ENCODE measurements at regions not wholly inside any gene's neighbourhood (a gene's known extent, or its start where the extent isn't known, plus 50 kb on each side); places are given as distances from the start of the nearest gene placed in this dataset.

- DNase-seq (ENCODE audit: low read depth in 2 of 2), result no peak
Measured at GRCh38 chr9:28007097-28007817, 434.0 kb upstream of the C9orf72 start.

- DNase-seq (ENCODE audit: low read depth in 2 of 2), result no peak
Measured at GRCh38 chr9:28014212-28014611, 440.9 kb upstream of the C9orf72 start.

DNA sequence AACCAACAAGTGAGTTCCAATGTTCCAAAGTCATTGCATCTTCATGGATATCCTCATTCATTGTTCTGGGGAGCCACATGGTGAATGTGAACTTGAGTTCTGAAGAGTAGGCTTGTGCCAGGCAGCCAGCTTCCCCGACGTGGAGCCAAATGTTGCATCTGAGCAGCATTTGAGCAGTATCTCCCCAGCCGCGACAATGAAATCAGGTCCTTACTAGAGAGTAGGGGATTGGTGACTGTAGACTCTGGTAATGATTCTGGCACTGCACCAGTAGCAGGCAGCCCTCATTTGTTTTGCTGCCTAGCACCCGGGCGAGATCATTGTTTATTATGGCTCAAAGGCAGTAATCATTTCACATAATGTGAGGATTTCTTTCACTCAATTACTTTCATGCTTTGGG lies 451.4 kb upstream of the C9orf72 start:
- no peak for DNase-seq (ENCODE audit: low read depth in 2 of 2)

GRCh38 chr9:28025186-28025585 lies 451.9 kb upstream of the C9orf72 start:
- no peak for DNase-seq (ENCODE audit: low read depth in 2 of 2)

DNA sequence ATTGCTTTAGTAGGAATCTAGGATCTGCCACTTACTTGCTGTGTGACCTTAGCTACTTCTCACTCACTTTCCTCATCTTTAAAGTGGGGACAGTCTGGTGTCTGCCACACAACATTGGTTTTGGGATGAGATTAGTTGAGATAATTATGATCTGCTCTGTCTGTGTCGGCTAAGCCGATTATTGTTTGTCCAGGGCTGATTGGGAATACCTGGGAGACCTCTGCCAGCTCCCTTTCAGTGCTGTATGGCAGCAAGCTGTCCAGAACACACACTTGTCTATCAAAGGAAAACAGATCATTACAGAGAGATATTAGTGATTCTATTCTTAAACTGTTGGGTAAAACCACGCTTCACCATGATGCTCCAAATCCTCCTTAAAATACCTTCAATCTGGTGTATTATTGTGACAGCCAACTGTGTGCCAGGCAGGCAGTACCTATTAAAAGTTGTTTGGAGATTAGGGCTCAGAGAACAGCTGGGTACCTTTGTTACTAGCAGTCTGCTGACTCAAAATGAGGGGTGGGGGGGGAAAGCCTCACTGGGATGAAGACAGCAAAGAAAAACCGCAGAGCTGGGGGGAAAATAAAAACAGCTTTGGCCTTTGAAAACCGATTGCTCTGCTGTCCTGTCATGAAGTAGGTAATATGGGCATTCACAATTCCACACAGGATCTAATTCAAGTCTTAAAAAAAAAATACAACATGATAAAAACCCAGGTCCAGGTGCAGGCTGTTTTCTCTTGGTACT lies 458.4 kb upstream of the C9orf72 start:
- no peak for DNase-seq (ENCODE audit: low read depth in 2 of 2)

DNA sequence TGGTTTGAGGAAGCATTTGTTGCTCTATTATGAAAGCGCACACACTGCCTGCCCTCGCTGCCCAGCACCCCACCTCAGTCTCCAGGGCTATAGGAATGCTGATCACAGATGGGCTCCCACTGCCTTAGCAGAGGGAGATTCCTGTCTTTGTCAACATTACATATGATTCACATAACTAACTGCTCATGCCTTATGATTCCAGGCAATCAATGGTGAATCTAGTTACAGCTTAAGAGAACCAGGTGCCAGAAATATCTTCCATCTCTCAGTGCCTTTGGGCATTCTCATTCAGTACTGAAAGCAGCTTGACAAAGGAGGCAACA lies 458.9 kb upstream of the C9orf72 start:
- DNase-seq (ENCODE audit: low read depth in 2 of 2), result no peak

- DNase-seq (ENCODE audit: low read depth in 2 of 2), result no peak
Measured at GRCh38 chr9:28034242-28034641, 461.0 kb upstream of the C9orf72 start.

GRCh38 chr9:28037968-28038367 lies 464.7 kb upstream of the C9orf72 start:
- DNase-seq (ENCODE audit: low read depth in 2 of 2), result no peak

- no peak for DNase-seq (ENCODE audit: low read depth in 2 of 2)
Measured at GRCh38 chr9:28045051-28045450, 471.8 kb upstream of the C9orf72 start.

- DNase-seq (ENCODE audit: low read depth in 2 of 2), result no peak
Measured at GRCh38 chr9:28050046-28050445, 476.8 kb upstream of the C9orf72 start.

GRCh38 chr9:28050941-28051340 lies 477.7 kb upstream of the C9orf72 start:
- DNase-seq (ENCODE audit: low read depth in 2 of 2), result no peak

GRCh38 chr9:28051559-28052503 lies 478.6 kb upstream of the C9orf72 start:
- DNase-seq (ENCODE audit: low read depth in 2 of 2), result no peak

DNA sequence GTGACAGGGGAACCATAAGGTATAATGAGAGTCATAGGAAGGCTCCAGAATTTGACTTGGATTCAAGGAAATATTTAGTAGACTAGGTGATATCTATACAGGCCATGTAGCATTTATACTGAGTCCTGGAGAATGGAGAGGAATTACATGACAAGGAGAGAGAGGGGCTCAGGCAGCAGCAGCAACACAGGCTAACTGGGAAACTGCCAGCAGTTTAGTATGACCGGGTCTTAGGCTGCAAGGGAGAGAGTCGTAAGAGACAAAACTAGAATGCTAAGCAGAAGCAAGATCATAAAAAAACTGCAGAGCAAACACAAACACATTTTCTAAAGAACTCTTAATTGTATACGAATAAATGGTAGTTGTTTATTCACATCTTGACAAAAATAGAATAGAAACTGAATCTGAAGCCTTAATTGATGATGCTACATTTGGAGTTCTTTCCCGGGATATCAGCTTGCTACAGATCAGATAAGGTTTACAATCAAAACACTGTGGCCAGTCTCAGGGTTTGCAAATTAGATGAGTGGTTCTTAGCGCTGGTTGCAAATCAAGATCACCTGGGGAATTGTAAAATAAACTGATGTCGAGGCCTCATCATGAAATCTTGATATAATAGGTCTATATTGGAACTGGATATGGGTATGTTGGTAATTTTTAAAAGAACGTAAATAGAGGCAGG lies 480.0 kb upstream of the C9orf72 start:
- no peak for DNase-seq (ENCODE audit: low read depth in 2 of 2)

DNA sequence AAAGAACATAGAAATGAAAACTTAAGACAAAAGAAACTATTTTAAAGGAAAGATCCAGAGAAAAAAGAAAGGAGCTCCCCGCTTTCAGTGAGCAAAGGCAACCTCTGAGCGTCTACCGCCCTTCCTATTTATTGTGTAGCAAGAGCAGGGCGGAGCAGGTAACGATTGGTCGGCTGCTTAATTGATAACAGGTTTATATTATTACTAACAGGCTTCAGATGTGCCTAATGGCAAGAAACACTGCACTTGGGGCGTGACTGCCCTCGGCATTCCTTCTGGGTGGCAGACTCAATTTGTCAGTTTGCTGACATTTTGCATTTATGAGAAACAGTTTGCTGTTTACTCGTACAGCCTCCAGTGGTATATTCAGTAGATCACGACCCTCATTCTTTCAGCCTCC lies 482.7 kb upstream of the C9orf72 start:
- no peak for DNase-seq (ENCODE audit: low read depth in 2 of 2)

- DNase-seq (ENCODE audit: low read depth in 2 of 2), result no peak
Measured at GRCh38 chr9:28056466-28056865, 483.2 kb upstream of the C9orf72 start.

DNA sequence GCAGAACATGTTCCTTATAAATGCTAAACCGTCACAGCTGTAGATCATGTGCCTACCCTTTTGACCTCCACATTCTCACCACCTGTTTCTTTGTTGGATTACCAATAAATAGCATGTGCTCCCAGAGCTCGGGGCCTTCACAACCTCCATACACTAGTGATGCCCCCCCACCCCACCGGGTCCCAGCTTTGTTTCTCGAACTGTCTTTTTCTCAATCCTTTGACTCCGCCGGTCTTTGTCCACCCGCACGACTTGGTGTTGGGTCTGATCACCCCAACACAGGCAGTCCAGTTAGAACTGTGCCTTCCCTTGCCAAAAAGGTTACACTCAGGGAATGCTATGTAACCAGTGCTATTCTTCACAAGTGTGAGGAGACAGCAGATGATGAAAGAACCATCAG lies 485.9 kb upstream of the C9orf72 start:
- DNase-seq (ENCODE audit: low read depth in 2 of 2), result no peak

DNA sequence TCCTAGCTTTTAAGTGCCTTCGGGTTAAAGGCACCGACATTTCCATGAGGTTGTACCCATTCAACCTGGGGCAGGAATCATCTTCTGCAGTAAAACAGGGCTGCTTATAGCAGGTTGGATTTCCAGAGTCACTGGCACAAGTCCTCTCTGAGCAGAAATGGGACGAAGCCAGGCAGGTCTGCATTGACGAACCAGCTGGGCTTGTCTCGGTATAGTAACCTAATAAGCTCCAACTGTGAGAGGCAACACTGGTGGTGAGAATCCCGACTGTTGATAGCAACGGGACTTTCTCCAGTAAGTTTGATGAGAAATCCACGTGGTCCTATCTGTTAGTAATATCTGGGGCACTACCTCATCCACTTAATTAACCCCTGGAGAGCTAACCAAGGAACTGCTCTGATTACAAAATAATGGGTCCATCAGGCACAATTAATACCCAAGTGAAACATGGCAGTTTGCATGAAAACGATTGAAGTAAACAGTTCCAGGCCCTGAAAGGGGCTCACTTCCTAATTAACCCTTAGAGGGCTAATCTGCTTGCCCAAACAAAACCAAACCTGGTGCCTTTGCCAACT lies 491.0 kb upstream of the C9orf72 start:
- no peak for DNase-seq (ENCODE audit: low read depth in 2 of 2)

DNA sequence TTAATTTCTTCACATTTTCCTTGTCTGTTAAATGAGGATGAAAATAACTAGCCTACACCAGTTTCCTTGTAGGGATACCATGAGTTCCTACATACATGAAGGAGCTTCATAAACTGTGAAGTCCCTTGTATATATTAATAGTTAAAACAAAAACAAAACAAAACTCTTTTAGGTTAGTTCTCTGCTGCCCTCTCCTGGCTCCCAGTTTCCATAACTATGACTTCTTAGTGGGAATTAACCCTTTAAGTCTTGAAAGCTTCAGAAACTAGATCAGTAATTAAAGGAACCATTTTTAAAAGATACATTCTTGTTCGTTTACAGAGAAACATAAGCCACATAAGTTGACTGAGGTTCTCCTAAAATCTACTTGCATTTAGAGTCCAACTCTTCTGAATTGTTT lies 500.0 kb upstream of the C9orf72 start:
- DNase-seq (ENCODE audit: low read depth in 2 of 2), result no peak

DNA sequence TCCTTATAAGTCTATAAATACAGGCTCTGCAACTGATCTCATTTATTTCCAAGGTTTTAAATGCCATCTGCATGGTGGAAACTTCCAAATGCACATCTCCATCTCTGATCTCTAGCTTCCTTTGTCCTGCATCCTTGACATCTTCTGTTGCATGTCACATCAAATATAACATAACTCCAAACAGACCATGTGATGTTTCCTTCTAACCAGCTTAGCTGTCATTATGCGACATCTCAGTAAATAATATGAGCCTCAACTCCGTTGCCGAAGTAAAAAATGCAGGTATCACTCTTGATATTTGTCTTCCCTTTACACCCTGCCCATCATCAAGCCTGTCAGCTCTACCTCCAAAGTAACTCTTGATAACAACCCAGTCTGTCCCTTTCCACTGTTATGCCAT lies 506.4 kb upstream of the C9orf72 start:
- DNase-seq (ENCODE audit: low read depth in 2 of 2), result no peak

GRCh38 chr9:28082671-28083070 lies 509.4 kb upstream of the C9orf72 start:
- DNase-seq (ENCODE audit: low read depth in 2 of 2), result no peak

DNA sequence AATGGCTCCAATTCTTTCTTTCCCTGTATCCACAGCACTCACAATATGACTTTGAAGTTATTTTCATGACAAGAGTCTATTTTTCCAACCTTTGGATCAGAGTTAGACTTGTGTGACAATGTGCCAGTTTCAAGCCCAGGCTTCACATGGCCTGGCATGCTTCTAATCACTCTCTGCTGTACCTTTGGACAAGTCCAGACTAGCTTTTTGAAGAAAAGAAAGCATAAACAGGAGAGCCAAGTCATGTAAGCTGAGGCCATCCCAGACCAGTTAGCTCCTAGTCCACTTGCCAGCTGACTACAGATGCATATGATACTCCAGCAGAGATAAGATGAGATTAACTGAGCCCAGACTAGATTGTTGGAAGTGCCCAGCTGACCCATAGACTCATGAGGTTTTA lies 513.6 kb upstream of the C9orf72 start:
- no peak for DNase-seq (ENCODE audit: low read depth in 2 of 2)

All from stimulated activated CD4-positive, alpha-beta T cell treated with anti-CD3 and anti-CD28 coated beads, Interleukin-1b, Interleukin-23, amount 100 ng/mL, for 4 hours (primary cell).